Adrenal gland (tissue), 5 donors: ENCODE measurements at regions not wholly inside any gene's neighbourhood (a gene's known extent, or its start where the extent isn't known, plus 50 kb on each side); places are given as distances from the start of the nearest gene placed in this dataset.

ENCODE experiments used
- CTCF ChIP-seq, 6 experiments: fragments of 450-650 bp in 4 of 6; fragments of 200-600 bp in 2 of 6; sonication (generic) in 1 of 6; IDR thresholded peaks; 1 replicate in 5 of 6; 2 replicates in 1 of 6; pipeline versions ENCODE4 v1.5.1 to v1.8.0; 2016 to 2021; ENCODE audit warnings: antibody characterized with exemption in 6 of 6, mild to moderate bottlenecking in 2 of 6, moderate library complexity in 1 of 6
- POLR2A ChIP-seq, 2 donors: fragments of 450-650 bp; IDR thresholded peaks; one replicate each; pipeline ENCODE4 v1.6.1; 2017; ENCODE audit warnings: antibody characterized with exemption in 2 of 2, mild to moderate bottlenecking in 2 of 2, moderate library complexity in 1 of 2
- donor health status: DM: no; HTN: no; CAD: no.

- TF ChIP-seq CTCF (IDR thresholded peaks at IDR 0.05), result no peak
- TF ChIP-seq POLR2A (IDR thresholded peaks at IDR 0.05), result no peak
These were observed 477.3 kb downstream of the UTRN start for GRCh38 chr6:144762469-144762868.
